Liver (tissue), 8 donors: ENCODE measurements at regions not wholly inside any gene's neighbourhood (a gene's known extent, or its start where the extent isn't known, plus 50 kb on each side); places are given as distances from the start of the nearest gene placed in this dataset.

Source experiments
- DNase-seq: peaks from one replicate; pipeline ENCODE4 v3.0.0-alpha.2; 2017; ENCODE audit warnings: low spot score
- H3K27ac ChIP-seq, 2 donors: one replicate each; pipeline ENCODE4 v1.7.0; 2013; ENCODE audit warnings: inconsistent platforms in 2 of 2, low read length in 2 of 2, control low read depth in 1 of 2, low read depth in 1 of 2, mild to moderate bottlenecking in 1 of 2
- H3K27me3 ChIP-seq, 4 donors: one replicate each; pipeline versions ENCODE4 v1.6.1 to v1.7.0; 2013; ENCODE audit warnings: low read length in 3 of 4, inconsistent platforms in 1 of 4, mild to moderate bottlenecking in 1 of 4, moderate library complexity in 1 of 4; ENCODE audit not compliant: control insufficient read depth in 4 of 4, insufficient read depth in 4 of 4
- H3K36me3 ChIP-seq, 4 donors: one replicate each; pipeline versions ENCODE4 v1.6.1 to v1.7.0; 2013; ENCODE audit warnings: low read length in 3 of 4, mild to moderate bottlenecking in 3 of 4, low read depth in 1 of 4, moderate library complexity in 1 of 4; ENCODE audit not compliant: control insufficient read depth in 4 of 4, insufficient read depth in 3 of 4
- H3K4me1 ChIP-seq, 4 donors: one replicate each; pipeline versions ENCODE4 v1.6.1 to v1.7.0; 2013; ENCODE audit warnings: low read length in 3 of 4, mild to moderate bottlenecking in 3 of 4, moderate library complexity in 1 of 4; ENCODE audit not compliant: control insufficient read depth in 4 of 4, insufficient read depth in 4 of 4
- H3K4me3 ChIP-seq, 3 donors: one replicate each; pipeline versions ENCODE4 v1.6.1 to v1.7.0; 2013; ENCODE audit warnings: low read length in 3 of 3, control low read depth in 1 of 3, low read depth in 1 of 3, mild to moderate bottlenecking in 1 of 3
- H3K9ac ChIP-seq, 2 donors: one replicate each; pipeline ENCODE4 v1.7.0; 2013; ENCODE audit warnings: low read length in 2 of 2, mild to moderate bottlenecking in 2 of 2, moderate library complexity in 2 of 2, control low read depth in 1 of 2, low read depth in 1 of 2
- H3K9me3 ChIP-seq, 4 donors: one replicate each; pipeline versions ENCODE4 v1.6.1 to v1.7.0; 2013; ENCODE audit warnings: low read length in 3 of 4; ENCODE audit not compliant: control insufficient read depth in 4 of 4
- ATF3 ChIP-seq: IDR thresholded peaks from 2 replicates; pipeline ENCODE4 v1.6.1; 2016; ENCODE audit warnings: antibody characterized with exemption
- CTCF ChIP-seq: fragments of 150-350 bp; IDR thresholded peaks from 2 replicates; pipeline ENCODE4 v1.5.1; 2017; ENCODE audit warnings: improper control_type of control experiment, low read depth, low read length; ENCODE audit not compliant: missing input control
- EGR1 ChIP-seq, 2 donors: IDR thresholded peaks; 2 replicates each; pipeline ENCODE4 v1.6.1; 2016 to 2018; ENCODE audit warnings: antibody characterized with exemption in 2 of 2, low read depth in 2 of 2
- FOXA1 ChIP-seq: IDR thresholded peaks from 2 replicates; pipeline ENCODE4 v1.6.1; 2016; ENCODE audit warnings: antibody characterized with exemption
- FOXA2 ChIP-seq: IDR thresholded peaks from 2 replicates; pipeline ENCODE4 v1.6.1; 2016; ENCODE audit warnings: antibody characterized with exemption
- GABPA ChIP-seq, 2 donors: IDR thresholded peaks in 1 of 2; conservative IDR thresholded peaks in 1 of 2; 2 replicates each; pipeline ENCODE4 v1.6.1; 2016; ENCODE audit warnings: antibody characterized with exemption in 2 of 2, mild to moderate bottlenecking in 1 of 2, moderate library complexity in 1 of 2
- HNF4A ChIP-seq, 2 donors: conservative IDR thresholded peaks; 2 replicates each; pipeline ENCODE4 v1.6.1; 2016; ENCODE audit warnings: antibody characterized with exemption in 2 of 2, mild to moderate bottlenecking in 2 of 2
- HNF4G ChIP-seq: IDR thresholded peaks from 2 replicates; pipeline ENCODE4 v1.6.1; 2016; ENCODE audit warnings: antibody characterized with exemption
- JUND ChIP-seq, 2 donors: IDR thresholded peaks; 2 replicates each; pipeline ENCODE4 v1.6.1; 2016; ENCODE audit warnings: antibody characterized with exemption in 2 of 2
- NR2F2 ChIP-seq: IDR thresholded peaks from 2 replicates; pipeline ENCODE4 v1.6.1; 2016; ENCODE audit warnings: antibody characterized with exemption
- RAD21 ChIP-seq, 2 donors: IDR thresholded peaks; 2 replicates each; pipeline ENCODE4 v1.6.1; 2016; ENCODE audit warnings: antibody characterized with exemption in 2 of 2, mild to moderate bottlenecking in 2 of 2
- REST ChIP-seq: IDR thresholded peaks from 2 replicates; pipeline ENCODE4 v1.6.1; 2016; ENCODE audit warnings: antibody characterized with exemption, mild to moderate bottlenecking
- RXRA ChIP-seq, 2 donors: IDR thresholded peaks; 2 replicates each; pipeline ENCODE4 v1.6.1; 2017 to 2018; ENCODE audit warnings: antibody characterized with exemption in 2 of 2, mild to moderate bottlenecking in 1 of 2
- SP1 ChIP-seq: IDR thresholded peaks from 2 replicates; pipeline ENCODE4 v1.6.1; 2018; ENCODE audit warnings: antibody characterized with exemption, mild to moderate bottlenecking
- TAF1 ChIP-seq: conservative IDR thresholded peaks from 2 replicates; pipeline ENCODE4 v1.6.1; 2016; ENCODE audit warnings: antibody characterized with exemption, mild to moderate bottlenecking
- YY1 ChIP-seq: IDR thresholded peaks from 2 replicates; pipeline ENCODE4 v1.6.1; 2016; ENCODE audit warnings: antibody characterized with exemption, mild to moderate bottlenecking
- WGBS: extraction: QIAGEN DNeasy Blood & Tissue Kit; methylation state at CpG from one replicate; pipeline ENCODE4 v1.1.7; 2013; 5-methylcytosine and 5-hydroxymethylcytosine counted together
- TF ChIP-seq, protein P1 (sequence below): IDR thresholded peaks from 2 replicates; pipeline ENCODE4 v1.6.1; 2016; ENCODE audit warnings: antibody characterized with exemption
- TF ChIP-seq, protein P2 (sequence below): IDR thresholded peaks from 2 replicates; pipeline ENCODE4 v1.6.1; 2016; ENCODE audit warnings: antibody characterized with exemption
- donor health status: healthy.
- donor health status: healthy.
- donor health status: healthy.
- donor health status: healthy.
- donor health status: healthy.

DNA sequence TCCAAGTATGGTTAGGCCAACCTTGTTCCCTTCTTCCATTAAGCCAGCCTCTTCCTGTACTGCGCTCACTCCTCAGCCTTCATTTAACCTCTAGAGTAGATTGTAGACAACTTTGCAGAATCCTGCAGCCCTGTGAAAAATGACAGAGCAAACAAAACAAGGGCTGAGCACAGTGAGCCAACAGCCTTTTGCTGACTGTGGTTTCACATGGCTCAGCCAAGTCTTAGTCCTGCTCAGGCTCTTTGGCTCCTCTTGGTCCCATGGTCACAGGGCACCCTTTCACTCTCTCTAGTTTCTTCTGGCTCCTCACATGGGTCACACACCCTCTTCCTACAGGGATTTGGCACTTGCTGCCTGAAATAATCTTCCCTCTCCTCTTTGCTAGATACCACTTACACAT, 900.3 kb downstream of the CCSER2 start:
- no peak for DNase-seq
- TF ChIP-seq ATF3 (no peak), NR2F2 (no peak)

GRCh38 chr10:85231534-85232270, 903.3 kb downstream of the CCSER2 start:
- 33% methylated on average over 3 of the region's 3 CpGs for WGBS

More for the DNA sequence above, 900.3 kb downstream of the CCSER2 start:
- peaks cover 2 to 33% (median 18%) of the 10 kb centered on the region in 4 donors for H3K4me1 ChIP-seq
- no peaks in the 10 kb centered on the region for H3K27me3 ChIP-seq
- H3K36me3 ChIP-seq, result no peaks in the 10 kb centered on the region
- no peak overlapping the region for H3K9ac ChIP-seq
- no peak overlapping the region for H3K4me3 ChIP-seq
- 84% methylated on average over 1 of the region's 1 CpG for WGBS
- H3K9me3 ChIP-seq, result no peaks in the 10 kb centered on the region
- H3K27ac ChIP-seq, result no peak overlapping the region

More at GRCh38 chr10:85231534-85232270, 903.3 kb downstream of the CCSER2 start:
- Histone ChIP-seq H3K36me3 (no peaks in the 10 kb centered on the region), H3K4me3 (peak overlapping the region in 1 of 3 donors; percentile 12), H3K4me1 (peaks cover 2 to 36% (median 18%) of the 10 kb centered on the region in 4 donors), H3K9me3 (no peaks in the 10 kb centered on the region), H3K9ac (no peak overlapping the region), H3K27ac (peak overlapping the region; percentile 49 to 59), H3K27me3 (no peaks in the 10 kb centered on the region)
- no peak for TF ChIP-seq TAF1
- TF ChIP-seq SP1, result peak; percentile 95
- peak in 1 of 2 donors; percentile 73 for TF ChIP-seq JUND (IDR thresholded peaks at IDR 0.05)
- TF ChIP-seq GABPA (IDR thresholded peaks at IDR 0.05 in 1 of 2, conservative IDR thresholded peaks at IDR 0.05 in 1 of 2), result no peak
- TF ChIP-seq RAD21 (IDR thresholded peaks at IDR 0.05), result peak; percentile 31 to 57
- TF ChIP-seq YY1, result peak; percentile 77
- TF ChIP-seq ATF3, result no peak
- peak; percentile 94 to 95 for TF ChIP-seq HNF4A (conservative IDR thresholded peaks at IDR 0.05)
- peak; percentile 78 for TF ChIP-seq REST
- TF ChIP-seq RXRA (IDR thresholded peaks at IDR 0.05), result peak; percentile 63 to 85
- peak; percentile 93 for TF ChIP-seq FOXA2
- no peak for TF ChIP-seq CTCF
- no peak for TF ChIP-seq NR2F2
- TF ChIP-seq HNF4G, result peak; percentile 76
- TF ChIP-seq, protein P1, sequence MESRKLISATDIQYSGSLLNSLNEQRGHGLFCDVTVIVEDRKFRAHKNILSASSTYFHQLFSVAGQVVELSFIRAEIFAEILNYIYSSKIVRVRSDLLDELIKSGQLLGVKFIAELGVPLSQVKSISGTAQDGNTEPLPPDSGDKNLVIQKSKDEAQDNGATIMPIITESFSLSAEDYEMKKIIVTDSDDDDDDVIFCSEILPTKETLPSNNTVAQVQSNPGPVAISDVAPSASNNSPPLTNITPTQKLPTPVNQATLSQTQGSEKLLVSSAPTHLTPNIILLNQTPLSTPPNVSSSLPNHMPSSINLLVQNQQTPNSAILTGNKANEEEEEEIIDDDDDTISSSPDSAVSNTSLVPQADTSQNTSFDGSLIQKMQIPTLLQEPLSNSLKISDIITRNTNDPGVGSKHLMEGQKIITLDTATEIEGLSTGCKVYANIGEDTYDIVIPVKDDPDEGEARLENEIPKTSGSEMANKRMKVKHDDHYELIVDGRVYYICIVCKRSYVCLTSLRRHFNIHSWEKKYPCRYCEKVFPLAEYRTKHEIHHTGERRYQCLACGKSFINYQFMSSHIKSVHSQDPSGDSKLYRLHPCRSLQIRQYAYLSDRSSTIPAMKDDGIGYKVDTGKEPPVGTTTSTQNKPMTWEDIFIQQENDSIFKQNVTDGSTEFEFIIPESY, result peak; percentile 51
- peak; percentile 78 for TF ChIP-seq FOXA1
- TF ChIP-seq, protein P2, sequence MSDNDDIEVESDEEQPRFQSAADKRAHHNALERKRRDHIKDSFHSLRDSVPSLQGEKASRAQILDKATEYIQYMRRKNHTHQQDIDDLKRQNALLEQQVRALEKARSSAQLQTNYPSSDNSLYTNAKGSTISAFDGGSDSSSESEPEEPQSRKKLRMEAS, result peak; percentile 50
- TF ChIP-seq EGR1 (IDR thresholded peaks at IDR 0.05; ENCODE audit: low read depth in 2 of 2), result no peak
- no peak for DNase-seq
